SK-N-SH (cell line): ENCODE measurements at regions not wholly inside any gene's neighbourhood (a gene's known extent, or its start where the extent isn't known, plus 50 kb on each side); places are given as distances from the start of the nearest gene placed in this dataset.

Experiments used
- CHD2 ChIP-seq: fragments of 150-350 bp; IDR thresholded peaks from 2 replicates; pipeline ENCODE4 v1.6.1; 2018; ENCODE audit warnings: low read length; ENCODE audit not compliant: partially characterized antibody
- CTCF ChIP-seq: fragments of 200-600 bp; sonication (generic); IDR thresholded peaks from 2 replicates; pipeline ENCODE4 v1.6.1; 2017; ENCODE audit warnings: antibody characterized with exemption, mild to moderate bottlenecking, moderate library complexity
- FOXM1 ChIP-seq: IDR thresholded peaks from 2 replicates; pipeline ENCODE4 v1.4.0; 2012; ENCODE audit warnings: low read depth, mild to moderate bottlenecking
- JUND ChIP-seq: IDR thresholded peaks from 2 replicates; pipeline ENCODE4 v1.4.0; 2012
- POLR2AphosphoS5 ChIP-seq: IDR thresholded peaks from 2 replicates; pipeline ENCODE4 v1.6.1; 2012; ENCODE audit warnings: low read depth, low read length
- USF1 ChIP-seq: IDR thresholded peaks from 2 replicates; pipeline ENCODE4 v1.4.0; 2012; ENCODE audit warnings: low read depth, borderline replicate concordance

- TF ChIP-seq USF1: no peak
- TF ChIP-seq CTCF: no peak
- no peak for TF ChIP-seq CHD2
- TF ChIP-seq JUND: peak; percentile 78
- peak; percentile 57; the same call in 1 of the 2 replicates for TF ChIP-seq FOXM1
- peak; percentile 31; the same call in 1 of the 2 replicates for TF ChIP-seq POLR2AphosphoS5
Observed at GRCh38 chr21:25176637-25177412, 430.5 kb downstream of the MRPL39 start.
